ENCODE measurements at regions not wholly inside any gene's neighbourhood (a gene's known extent, or its start where the extent isn't known, plus 50 kb on each side); places are given as distances from the start of the nearest gene placed in this dataset.

- ChIA-PET CTCF (interaction anchor here (0.7 to 1.2 kb wide), 2 partner anchors 9 to 285 kb away, joined by 3 read pairs; no protein-coding TSS in a partner anchor), POLR2A (no interaction called here)
- no peak for DNase-seq (ENCODE audit: low read depth)
- no peak for TF ChIP-seq CTCF (IDR thresholded peaks at IDR 0.05; ENCODE audit: insufficient read depth, low read depth, low read length)
- H3K27me3 ChIP-seq (ENCODE audit: control insufficient read depth, insufficient read depth, low read length): no peaks in the 10 kb centered on the region
- H3K36me3 ChIP-seq (ENCODE audit: control insufficient read depth, insufficient read depth, low read length): no peaks in the 10 kb centered on the region
- H3K4me3 ChIP-seq (ENCODE audit: low read depth, low read length): no peak overlapping the region
Observed at GRCh38 chr6:21971541-21971940, 325.3 kb downstream of the PRL start.

GRCh38 chr6:21972516-21972915, 324.3 kb downstream of the PRL start:
- CTCF ChIA-PET: interaction anchor here (0.7 to 1.0 kb wide), 2 partner anchors 11 to 17 kb away, joined by 3 to 4 read pairs; no protein-coding TSS in a partner anchor
- DNase-seq (ENCODE audit: low read depth): no peak
- H3K36me3 ChIP-seq (ENCODE audit: control insufficient read depth, insufficient read depth, low read length): no peaks in the 10 kb centered on the region
- H3K4me3 ChIP-seq (ENCODE audit: low read depth, low read length): no peak overlapping the region
- POLR2A ChIA-PET: no interaction called here
- no peaks in the 10 kb centered on the region for H3K27me3 ChIP-seq (ENCODE audit: control insufficient read depth, insufficient read depth, low read length)
- TF ChIP-seq CTCF (IDR thresholded peaks at IDR 0.05; ENCODE audit: insufficient read depth, low read depth, low read length): no peak

GRCh38 chr6:21977346-21977745, 319.5 kb downstream of the PRL start:
- Histone ChIP-seq H3K27me3 (ENCODE audit: control insufficient read depth, insufficient read depth, low read length) (no peaks in the 10 kb centered on the region), H3K4me3 (ENCODE audit: low read depth, low read length) (no peak overlapping the region), H3K36me3 (ENCODE audit: control insufficient read depth, insufficient read depth, low read length) (no peaks in the 10 kb centered on the region)
- CTCF ChIA-PET: no interaction called here
- no peak for DNase-seq (ENCODE audit: low read depth)
- no peak for TF ChIP-seq CTCF (IDR thresholded peaks at IDR 0.05; ENCODE audit: insufficient read depth, low read depth, low read length)
- POLR2A ChIA-PET: no interaction called here

GRCh38 chr6:21981235-21981833, 315.5 kb downstream of the PRL start:
- Histone ChIP-seq H3K27me3 (ENCODE audit: control insufficient read depth, insufficient read depth, low read length) (no peaks in the 10 kb centered on the region), H3K4me3 (ENCODE audit: low read depth, low read length) (no peak overlapping the region), H3K36me3 (ENCODE audit: control insufficient read depth, insufficient read depth, low read length) (no peaks in the 10 kb centered on the region)
- DNase-seq (ENCODE audit: low read depth): no peak
- CTCF ChIA-PET: no interaction called here
- POLR2A ChIA-PET: no interaction called here
- TF ChIP-seq CTCF (IDR thresholded peaks at IDR 0.05; ENCODE audit: insufficient read depth, low read depth, low read length): no peak

- TF ChIP-seq CTCF (IDR thresholded peaks at IDR 0.05; ENCODE audit: insufficient read depth, low read depth, low read length): no peak
- Histone ChIP-seq H3K36me3 (ENCODE audit: control insufficient read depth, insufficient read depth, low read length) (no peaks in the 10 kb centered on the region), H3K27me3 (ENCODE audit: control insufficient read depth, insufficient read depth, low read length) (no peaks in the 10 kb centered on the region), H3K4me3 (ENCODE audit: low read depth, low read length) (no peak overlapping the region)
- POLR2A ChIA-PET: no interaction called here
- no peak for DNase-seq (ENCODE audit: low read depth)
- CTCF ChIA-PET: no interaction called here
Observed at GRCh38 chr6:21984135-21984534, 312.7 kb downstream of the PRL start.
